Forelimb muscle (tissue), 1 donor: ENCODE measurements at regions not wholly inside any gene's neighbourhood (a gene's known extent, or its start where the extent isn't known, plus 50 kb on each side); places are given as distances from the start of the nearest gene placed in this dataset.

Source experiments
- DNase-seq: peaks from one replicate; pipeline ENCODE4 v3.0.0-alpha.2; 2013; ENCODE audit warnings: low read depth

DNA sequence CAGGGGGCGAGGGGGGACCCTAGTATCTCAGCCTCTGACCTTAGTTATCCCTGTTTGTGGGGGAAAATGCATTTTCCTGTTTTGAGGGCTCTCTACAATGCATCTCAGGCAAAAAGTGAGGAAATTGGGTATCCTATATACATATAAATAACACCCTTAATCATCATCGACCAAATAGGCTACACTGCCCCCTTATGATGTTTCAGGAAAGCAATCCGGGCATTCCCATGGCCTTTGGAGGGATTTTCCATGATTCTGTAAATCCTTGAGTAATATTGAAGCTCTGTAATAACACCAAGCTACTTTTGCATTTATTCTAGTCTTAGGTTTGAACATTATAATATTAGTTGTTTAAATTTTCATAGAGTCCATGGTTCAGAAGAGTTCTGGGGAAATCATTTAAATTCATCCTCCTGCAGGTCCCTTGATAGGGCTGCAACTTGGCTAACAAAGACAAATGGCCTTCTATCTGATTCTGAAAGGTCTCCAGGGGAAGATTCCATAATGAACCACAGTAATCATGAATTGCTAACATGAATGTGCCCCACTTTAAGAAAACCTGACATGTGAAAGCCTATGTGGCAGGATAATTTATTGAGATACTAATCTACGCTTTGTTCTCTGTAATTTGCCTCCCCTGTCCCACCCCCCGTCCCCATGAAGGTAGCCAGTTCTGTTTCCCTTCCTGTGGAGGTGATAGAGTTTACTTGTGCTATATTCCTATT is 91.5 kb upstream of the SCOC start:
- DNase-seq = no peak

- DNase-seq = no peak
Measured at GRCh38 chr4:140277576-140277975, 95.9 kb upstream of the SCOC start.

GRCh38 chr4:140271553-140271952 is 101.9 kb upstream of the SCOC start:
- no peak for DNase-seq

- no peak for DNase-seq
Measured at GRCh38 chr4:140269369-140269768, 104.1 kb upstream of the SCOC start.

- DNase-seq = no peak
Measured at GRCh38 chr4:140268186-140268841, 105.1 kb upstream of the SCOC start.

DNA sequence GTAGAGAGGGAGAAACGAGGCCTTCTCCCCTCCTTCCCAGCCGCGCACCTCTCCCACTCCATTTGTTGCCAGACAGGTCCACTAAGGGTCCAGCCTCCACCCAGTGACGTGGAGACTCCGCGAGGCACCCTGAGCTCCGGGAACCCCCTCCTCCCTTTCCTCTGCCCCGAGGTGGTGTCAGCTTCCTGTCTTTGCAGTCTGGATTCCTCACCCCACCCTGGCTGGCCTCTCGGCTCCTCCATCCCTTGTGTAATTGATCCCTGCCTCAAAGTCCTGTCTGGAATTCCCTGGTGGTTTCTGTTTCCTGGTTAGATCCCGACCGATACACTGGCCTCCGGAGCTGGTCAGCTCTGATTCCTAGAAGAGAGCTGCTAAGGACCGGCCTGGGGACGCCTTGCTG is 105.9 kb upstream of the SCOC start:
- no peak for DNase-seq

- DNase-seq = no peak
Measured at GRCh38 chr4:140266958-140267568, 106.4 kb upstream of the SCOC start.

DNA sequence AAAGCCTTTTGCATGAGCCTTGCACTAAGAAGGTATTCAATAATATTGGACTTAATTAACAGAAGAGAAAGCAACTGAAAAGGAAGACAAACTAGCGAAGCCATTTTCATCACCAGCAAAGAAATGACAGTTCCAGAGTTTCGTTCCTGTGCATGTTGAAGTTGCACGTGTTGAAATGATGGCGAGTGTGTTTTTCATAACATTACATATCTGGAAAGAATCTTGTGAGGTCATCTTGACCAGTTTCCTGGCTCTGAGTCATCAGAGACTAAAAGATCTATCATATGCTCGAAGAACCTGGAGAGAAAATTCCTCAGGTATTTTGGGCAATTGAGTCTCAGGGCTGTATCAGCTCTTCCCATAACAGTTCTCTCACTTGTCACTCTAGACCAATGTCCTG is 106.2 kb upstream of the MAML3 start:
- DNase-seq = no peak

DNA sequence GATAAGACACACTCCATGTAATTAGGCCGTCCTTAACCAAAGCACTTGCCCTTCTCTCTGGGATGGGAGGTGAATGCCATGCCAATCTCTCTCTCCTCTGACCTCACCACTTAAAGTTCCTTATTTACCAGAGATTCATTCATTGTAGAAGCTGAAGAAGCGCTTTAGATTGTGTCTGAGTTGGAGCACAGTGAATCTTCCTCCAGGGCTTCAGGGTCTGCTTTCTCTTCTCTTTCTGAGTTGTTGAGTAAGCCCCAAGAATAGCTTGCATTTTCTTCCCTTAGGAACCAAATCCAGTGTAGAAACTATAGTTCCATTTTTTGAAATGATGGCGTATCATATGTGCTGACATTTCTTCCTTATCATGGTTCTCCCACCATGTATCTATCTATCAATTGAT is 104.5 kb upstream of the MAML3 start:
- no peak for DNase-seq

DNA sequence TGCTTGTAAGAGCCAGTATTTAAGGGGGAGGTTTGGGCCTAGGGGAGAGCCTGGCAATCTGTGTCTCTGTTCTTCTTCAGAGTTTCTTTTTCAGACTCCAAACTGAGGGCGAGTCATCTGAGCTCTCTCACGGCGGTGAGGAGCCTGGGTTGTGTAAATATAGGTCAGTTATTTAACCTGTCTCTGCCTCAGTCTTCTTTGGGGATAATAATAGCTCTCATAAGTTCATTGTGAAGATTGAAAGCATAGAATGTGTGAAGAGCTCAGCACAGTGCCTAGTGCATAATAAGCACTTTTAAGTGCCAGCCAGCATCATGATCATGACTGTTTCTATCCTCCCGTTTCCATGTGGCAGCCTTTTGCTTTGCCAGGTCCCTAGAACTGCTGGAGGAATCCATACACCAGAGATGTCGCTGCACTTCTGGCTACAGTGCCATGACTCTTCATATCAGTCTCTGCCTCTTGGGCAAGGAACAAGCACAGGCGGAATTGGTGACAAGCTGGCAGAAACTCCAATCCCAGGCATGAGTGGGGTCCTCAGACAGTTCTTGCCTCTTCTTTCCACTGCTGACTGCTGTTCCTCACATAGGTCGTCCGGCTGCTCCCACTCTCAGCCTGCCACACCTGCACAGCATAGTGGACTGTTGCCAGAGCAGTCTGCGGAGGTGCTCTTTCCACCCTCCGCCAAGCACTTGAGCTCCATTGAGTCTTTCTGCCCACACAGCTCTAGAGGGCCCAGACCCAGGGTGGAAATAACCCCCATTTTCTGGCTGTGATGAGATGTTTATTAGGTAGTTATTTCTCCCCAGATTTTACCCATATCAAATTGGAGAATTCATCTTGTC is 103.7 kb upstream of the MAML3 start:
- DNase-seq = no peak

DNA sequence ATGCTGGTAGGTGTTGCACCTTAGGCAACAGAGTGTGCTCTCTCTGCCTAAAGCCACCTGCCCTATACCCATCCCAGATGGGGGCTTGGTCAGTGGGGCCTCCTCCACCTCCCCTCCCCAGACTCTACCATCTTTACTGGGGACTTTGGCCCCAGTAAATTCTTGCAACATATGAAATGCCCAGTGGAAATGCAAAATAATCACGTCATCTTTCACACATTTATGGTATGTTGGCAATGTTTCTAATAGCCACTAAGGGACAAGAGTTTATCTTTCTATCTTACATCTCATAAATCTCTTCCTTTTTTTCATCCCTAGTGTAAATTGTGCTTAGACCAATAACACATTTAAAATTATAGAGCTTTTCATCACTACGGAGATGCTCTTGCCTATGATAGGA is 103.0 kb upstream of the MAML3 start:
- DNase-seq = no peak

GRCh38 chr4:140256335-140256734 is 102.4 kb upstream of the MAML3 start:
- no peak for DNase-seq

DNA sequence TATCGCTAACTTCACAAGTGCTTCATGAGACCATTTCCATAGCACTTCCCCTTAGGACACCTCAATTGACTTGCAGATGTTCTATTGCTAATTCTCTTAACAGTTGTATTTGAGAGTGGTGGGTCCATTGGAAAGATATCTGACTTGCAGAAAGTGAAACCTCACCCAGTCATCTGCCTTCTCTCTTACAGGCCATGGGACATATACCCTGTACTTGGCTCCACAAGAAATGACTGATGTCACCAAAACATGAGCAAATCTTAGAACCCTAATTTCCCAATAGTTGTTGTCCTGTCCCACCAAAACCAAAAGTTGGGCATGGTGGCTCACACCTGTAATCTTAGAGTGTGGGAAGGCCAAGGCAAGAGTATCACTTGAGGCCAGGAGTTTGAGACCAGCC is 101.9 kb upstream of the MAML3 start:
- no peak for DNase-seq

DNA sequence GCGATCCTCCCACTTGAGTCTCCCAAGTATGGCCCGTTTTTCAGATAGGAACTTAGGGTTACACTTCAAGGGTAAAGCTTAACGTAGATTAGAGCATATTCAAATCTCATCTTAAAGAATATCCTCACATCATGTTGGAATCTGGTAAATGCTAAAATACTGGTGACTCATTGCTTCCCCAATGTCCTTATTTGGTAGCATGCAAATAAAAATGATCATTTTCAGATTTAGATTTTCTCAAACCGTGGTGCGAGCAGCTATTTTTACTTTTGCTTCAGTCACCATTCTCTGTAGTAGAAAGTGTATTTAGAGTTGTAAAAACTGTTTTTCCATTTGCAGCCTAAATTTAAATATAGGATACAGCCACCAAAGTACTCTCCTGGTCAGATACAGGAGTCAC is 101.5 kb upstream of the MAML3 start:
- DNase-seq = no peak

DNA sequence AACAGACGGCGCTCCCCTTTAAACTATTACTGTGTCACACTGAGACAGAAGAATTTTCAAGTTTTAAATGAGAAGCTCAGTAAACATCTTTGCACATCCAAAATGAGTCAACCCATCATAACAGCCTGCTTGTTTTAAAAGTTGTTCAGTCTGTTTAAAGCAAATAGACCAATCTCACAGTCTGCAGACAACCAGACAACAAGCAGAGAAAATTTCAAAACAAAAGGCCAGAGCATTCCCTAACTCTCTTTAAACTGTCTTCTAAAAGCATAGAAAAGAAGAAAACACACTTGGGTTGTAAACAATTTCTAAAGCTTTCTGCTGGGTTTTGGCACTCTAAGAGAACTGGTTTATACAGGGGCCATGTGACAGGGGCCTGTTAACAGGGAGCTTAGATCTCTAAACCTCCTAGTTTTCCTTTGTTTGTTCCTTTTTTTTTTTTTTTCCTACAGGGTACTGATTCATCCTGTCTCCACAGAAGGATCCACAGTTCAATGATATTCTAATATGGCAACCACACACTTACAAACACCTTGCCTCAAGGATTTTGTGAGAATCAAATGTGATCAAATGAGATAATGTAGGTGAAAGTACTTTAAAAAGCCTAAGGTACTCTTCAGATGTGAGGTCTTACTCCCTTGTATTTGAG is 100.8 kb upstream of the MAML3 start:
- no peak for DNase-seq

GRCh38 chr4:140253556-140254027 is 99.6 kb upstream of the MAML3 start:
- DNase-seq = no peak

- DNase-seq = no peak
Measured at GRCh38 chr4:140252742-140253555, 99.0 kb upstream of the MAML3 start.

DNA sequence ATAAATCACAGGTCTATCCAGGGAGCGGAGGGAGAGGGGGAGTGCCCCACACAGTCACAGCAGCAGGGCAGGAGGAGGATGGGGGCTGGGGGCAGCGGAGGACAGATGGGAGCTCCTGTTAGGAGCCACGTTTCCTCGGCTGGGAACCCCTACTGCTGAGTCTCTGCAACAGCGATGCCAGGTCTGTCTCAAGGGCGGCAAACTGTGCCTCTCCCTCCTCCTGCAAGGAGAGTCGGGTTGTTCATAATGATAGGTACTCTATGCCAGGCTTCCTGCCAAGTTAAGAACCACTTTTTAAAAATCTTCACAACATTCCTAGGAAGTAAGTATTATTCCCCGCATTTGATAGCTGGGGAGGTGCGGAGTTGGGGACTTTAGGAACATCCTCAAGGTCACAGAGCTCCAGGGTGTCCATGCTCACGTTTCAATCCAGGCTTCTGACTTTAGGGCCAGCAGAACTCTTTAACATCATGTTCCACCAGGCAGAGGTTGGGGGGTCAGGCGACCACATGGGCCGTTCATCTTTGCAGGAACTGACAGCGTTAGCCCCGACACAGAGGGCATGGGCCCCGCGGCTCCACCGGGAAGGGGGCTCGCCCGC is 98.3 kb upstream of the MAML3 start:
- no peak for DNase-seq

DNA sequence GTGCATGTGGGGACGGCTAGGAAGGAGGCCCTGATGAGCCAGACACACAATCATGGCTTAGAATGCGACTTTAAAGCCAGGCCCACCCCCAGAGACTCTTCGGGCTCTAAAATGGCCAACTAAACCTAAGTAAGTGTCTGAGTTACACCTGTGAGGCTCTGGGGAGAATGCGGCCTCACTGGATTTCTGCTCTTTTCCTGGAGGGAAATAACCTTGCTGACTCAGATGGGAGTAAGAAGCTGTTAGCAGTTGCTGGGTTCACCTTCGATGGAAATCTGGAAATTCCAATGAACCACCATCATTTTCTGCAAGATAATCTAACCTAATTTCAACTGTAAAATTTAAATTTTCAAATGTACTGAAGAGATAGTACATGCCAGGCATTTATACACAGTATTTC is 97.6 kb upstream of the MAML3 start:
- no peak for DNase-seq

- DNase-seq = no peak
Measured at GRCh38 chr4:140250989-140251552, 97.1 kb upstream of the MAML3 start.
